Suprapubic skin (tissue), 3 donors: ENCODE measurements at regions not wholly inside any gene's neighbourhood (a gene's known extent, or its start where the extent isn't known, plus 50 kb on each side); places are given as distances from the start of the nearest gene placed in this dataset.

Experiments
- POLR2AphosphoS5 ChIP-seq, 3 donors: sonication (generic); formaldehyde crosslinking; IDR thresholded peaks; one replicate each; pipeline ENCODE4 v1.6.1; 2017; ENCODE audit warnings: antibody characterized with exemption in 3 of 3
- TF ChIP-seq, protein P1 (sequence below), 2 donors: fragments of 200-600 bp in 1 of 2; fragments of 450-650 bp in 1 of 2; sonication (generic) in 1 of 2; IDR thresholded peaks; one replicate each; pipeline ENCODE4 v1.5.1; 2016 to 2019; ENCODE audit warnings: antibody characterized with exemption in 2 of 2, mild to moderate bottlenecking in 1 of 2, moderate library complexity in 1 of 2

DNA sequence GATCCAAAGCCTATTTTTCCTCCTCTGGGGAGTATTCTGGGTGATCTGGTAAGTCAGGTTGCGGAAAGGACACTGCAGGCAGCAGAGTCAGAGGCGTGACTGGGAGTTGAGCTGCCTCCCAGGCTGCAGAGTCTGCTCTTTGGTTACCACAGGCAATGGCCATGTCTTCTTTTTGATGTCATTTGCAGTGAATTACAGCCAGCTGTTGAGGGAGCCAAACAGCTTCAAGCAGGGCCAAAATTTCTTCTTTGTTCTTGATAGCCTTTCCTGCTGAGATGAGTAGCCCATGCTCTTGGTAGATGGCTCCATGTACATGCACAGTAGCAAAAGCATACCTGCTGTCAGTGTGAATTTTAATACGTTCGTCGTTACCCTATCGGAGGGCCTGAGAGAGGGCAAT, 116.6 kb upstream of the PZP start:
- TF ChIP-seq, protein P1, sequence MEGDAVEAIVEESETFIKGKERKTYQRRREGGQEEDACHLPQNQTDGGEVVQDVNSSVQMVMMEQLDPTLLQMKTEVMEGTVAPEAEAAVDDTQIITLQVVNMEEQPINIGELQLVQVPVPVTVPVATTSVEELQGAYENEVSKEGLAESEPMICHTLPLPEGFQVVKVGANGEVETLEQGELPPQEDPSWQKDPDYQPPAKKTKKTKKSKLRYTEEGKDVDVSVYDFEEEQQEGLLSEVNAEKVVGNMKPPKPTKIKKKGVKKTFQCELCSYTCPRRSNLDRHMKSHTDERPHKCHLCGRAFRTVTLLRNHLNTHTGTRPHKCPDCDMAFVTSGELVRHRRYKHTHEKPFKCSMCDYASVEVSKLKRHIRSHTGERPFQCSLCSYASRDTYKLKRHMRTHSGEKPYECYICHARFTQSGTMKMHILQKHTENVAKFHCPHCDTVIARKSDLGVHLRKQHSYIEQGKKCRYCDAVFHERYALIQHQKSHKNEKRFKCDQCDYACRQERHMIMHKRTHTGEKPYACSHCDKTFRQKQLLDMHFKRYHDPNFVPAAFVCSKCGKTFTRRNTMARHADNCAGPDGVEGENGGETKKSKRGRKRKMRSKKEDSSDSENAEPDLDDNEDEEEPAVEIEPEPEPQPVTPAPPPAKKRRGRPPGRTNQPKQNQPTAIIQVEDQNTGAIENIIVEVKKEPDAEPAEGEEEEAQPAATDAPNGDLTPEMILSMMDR (IDR thresholded peaks at IDR 0.05) = no peak
- no peak for TF ChIP-seq POLR2AphosphoS5 (IDR thresholded peaks at IDR 0.05)
